PC-3 (cell line): ENCODE measurements at regions not wholly inside any gene's neighbourhood (a gene's known extent, or its start where the extent isn't known, plus 50 kb on each side); places are given as distances from the start of the nearest gene placed in this dataset.

Source experiments
- ATAC-seq: fragments of 200-7000 bp; cut with Tn5 transposase; 2 replicates; pipeline ENCODE4 v1.9.1; 2020; ENCODE audit warnings: mild to moderate bottlenecking, moderate library complexity
- BruUV-seq: library from RNA; stranded (reverse); fragments of 400-500 nt; replicated peaks from 2 replicates; lab custom pipeline; 2021; lab: Mats Ljungman, UMichigan
- CTCF ChIA-PET: fragments of 300-600 bp; sonication (Branson Sonifier 250); formaldehyde crosslinking; loops from one replicate; lab custom pipeline; 2022; ENCODE audit warnings: antibody characterized with exemption; lab: Charles Lee
- POLR2A ChIA-PET: fragments of 300-600 bp; sonication (Branson Sonifier 250); formaldehyde crosslinking; loops from one replicate; lab custom pipeline; 2022; ENCODE audit warnings: antibody characterized with exemption; ENCODE audit not compliant: unreplicated experiment; lab: Charles Lee
- DNase-seq: peaks from one replicate; pipeline ENCODE4 v3.0.0-alpha.2; 2015
- H2AFZ ChIP-seq: fragments of 300-600 bp; sonication (generic); 2 replicates; pipeline ENCODE4 v1.6.0; 2016; ENCODE audit warnings: antibody characterized with exemption, low read length
- H3F3A ChIP-seq: fragments of 300-600 bp; sonication (generic); one replicate; pipeline ENCODE4 v1.6.0; 2017; ENCODE audit warnings: antibody characterized with exemption, low read length, control low read depth, mild to moderate bottlenecking; ENCODE audit not compliant: unreplicated experiment
- H3K27ac ChIP-seq: fragments of 300-600 bp; sonication (generic); 2 replicates; pipeline ENCODE4 v1.5.1; 2016; ENCODE audit warnings: mild to moderate bottlenecking, low read length
- H3K27me3 ChIP-seq: fragments of 300-600 bp; sonication (generic); 2 replicates; pipeline ENCODE4 v1.6.1; 2016; ENCODE audit warnings: low read length, mixed read lengths
- H3K36me3 ChIP-seq: fragments of 300-600 bp; sonication (generic); 2 replicates; pipeline ENCODE4 v1.6.1; 2016; ENCODE audit warnings: low read depth, mixed run types, low read length, mixed read lengths
- H3K4me1 ChIP-seq: fragments of 300-600 bp; sonication (generic); 2 replicates; pipeline ENCODE4 v1.5.1; 2016; ENCODE audit warnings: low read length; ENCODE audit not compliant: insufficient read depth
- H3K4me2 ChIP-seq: fragments of 300-600 bp; sonication (generic); 2 replicates; pipeline ENCODE4 v1.6.0; 2016; ENCODE audit warnings: low read length
- H3K4me3 ChIP-seq: fragments of 300-600 bp; sonication (generic); 2 replicates; pipeline ENCODE4 v1.5.1; 2016; ENCODE audit warnings: mild to moderate bottlenecking, low read length, mixed read lengths
- H3K79me2 ChIP-seq: fragments of 300-600 bp; sonication (generic); 2 replicates; pipeline ENCODE4 v1.6.1; 2017; ENCODE audit warnings: low read length, mixed read lengths
- H3K9ac ChIP-seq: fragments of 300-600 bp; sonication (generic); 2 replicates; pipeline ENCODE4 v1.6.0; 2016; ENCODE audit warnings: mild to moderate bottlenecking, low read length
- H3K9me2 ChIP-seq: fragments of 300-600 bp; sonication (generic); replicated peaks from 2 replicates; pipeline ENCODE4 v1.6.1; 2016; ENCODE audit warnings: mixed run types, low read length, mixed read lengths
- H3K9me3 ChIP-seq: fragments of 300-600 bp; sonication (generic); 2 replicates; pipeline ENCODE4 v1.6.1; 2016; ENCODE audit warnings: low read length, mixed read lengths
- H4K20me1 ChIP-seq: fragments of 300-600 bp; sonication (generic); 2 replicates; pipeline ENCODE4 v1.6.1; 2016; ENCODE audit warnings: low read length, mixed read lengths
- EZH2 ChIP-seq: fragments of 300-600 bp; sonication (generic); IDR thresholded peaks from one replicate; pipeline ENCODE4 v1.6.1; 2017; ENCODE audit warnings: antibody characterized with exemption, mild to moderate bottlenecking, low read length; ENCODE audit not compliant: unreplicated experiment
- EZH2phosphoT487 ChIP-seq: fragments of 300-600 bp; sonication (generic); IDR thresholded peaks from 2 replicates; pipeline ENCODE4 v1.6.1; 2018; ENCODE audit warnings: mild to moderate bottlenecking, antibody characterized with exemption, low read length, borderline replicate concordance
- intact Hi-C: fragments of 100-400 bp; cut with micrococcal nuclease; formaldehyde crosslinking; loops from 2 replicates; pipeline ENCODE4 v1.9.0; 2023
- TF ChIP-seq, protein P1 (sequence below): fragments of 300-600 bp; sonication (generic); conservative IDR thresholded peaks from 2 replicates; pipeline ENCODE4 v1.5.1; 2017; ENCODE audit warnings: antibody characterized with exemption, low read depth, mild to moderate bottlenecking, low read length

GRCh38 chr18:6520901-6521300 lies 106.2 kb upstream of the L3MBTL4 start:
- no peaks in the 10 kb centered on the region for H3K36me3 ChIP-seq
- no peaks in the 10 kb centered on the region for H3F3A ChIP-seq
- H3K4me1 ChIP-seq, result no peaks in the 10 kb centered on the region
- DNase-seq, result no peak
- BruUV-seq, result no TSS peak
- H2AFZ ChIP-seq, result no peak overlapping the region
- TF ChIP-seq, protein P1, sequence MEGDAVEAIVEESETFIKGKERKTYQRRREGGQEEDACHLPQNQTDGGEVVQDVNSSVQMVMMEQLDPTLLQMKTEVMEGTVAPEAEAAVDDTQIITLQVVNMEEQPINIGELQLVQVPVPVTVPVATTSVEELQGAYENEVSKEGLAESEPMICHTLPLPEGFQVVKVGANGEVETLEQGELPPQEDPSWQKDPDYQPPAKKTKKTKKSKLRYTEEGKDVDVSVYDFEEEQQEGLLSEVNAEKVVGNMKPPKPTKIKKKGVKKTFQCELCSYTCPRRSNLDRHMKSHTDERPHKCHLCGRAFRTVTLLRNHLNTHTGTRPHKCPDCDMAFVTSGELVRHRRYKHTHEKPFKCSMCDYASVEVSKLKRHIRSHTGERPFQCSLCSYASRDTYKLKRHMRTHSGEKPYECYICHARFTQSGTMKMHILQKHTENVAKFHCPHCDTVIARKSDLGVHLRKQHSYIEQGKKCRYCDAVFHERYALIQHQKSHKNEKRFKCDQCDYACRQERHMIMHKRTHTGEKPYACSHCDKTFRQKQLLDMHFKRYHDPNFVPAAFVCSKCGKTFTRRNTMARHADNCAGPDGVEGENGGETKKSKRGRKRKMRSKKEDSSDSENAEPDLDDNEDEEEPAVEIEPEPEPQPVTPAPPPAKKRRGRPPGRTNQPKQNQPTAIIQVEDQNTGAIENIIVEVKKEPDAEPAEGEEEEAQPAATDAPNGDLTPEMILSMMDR, result no peak
- TF ChIP-seq EZH2phosphoT487, result no peak
- TF ChIP-seq EZH2, result no peak
- no peak overlapping the region for H3K4me2 ChIP-seq
- H3K79me2 ChIP-seq, result no peaks in the 10 kb centered on the region
- H3K9me3 ChIP-seq, result no peaks in the 10 kb centered on the region
- H3K9ac ChIP-seq, result no peak overlapping the region
- H3K9me2 ChIP-seq, result no peaks in the 10 kb centered on the region
- no peaks in the 10 kb centered on the region for H3K27me3 ChIP-seq
- ChIA-PET POLR2A (no interaction called here), CTCF (interaction anchor here (0.7 to 2.4 kb wide), 2 partner anchors 119 to 653 kb away, joined by 3 to 13 read pairs; no protein-coding TSS in a partner anchor)
- H3K4me3 ChIP-seq, result no peak overlapping the region
- no peaks in the 10 kb centered on the region for H4K20me1 ChIP-seq
- H3K27ac ChIP-seq, result no peak overlapping the region
- intact Hi-C loops, result loop anchor here (5.0 kb wide), 3 partner anchors 104 to 366 kb away; no protein-coding TSS in a partner anchor
- no peak for ATAC-seq

GRCh38 chr18:6521803-6522418 lies 107.2 kb upstream of the L3MBTL4 start:
- H3K27ac ChIP-seq, result no peak overlapping the region
- TF ChIP-seq EZH2phosphoT487 (no peak), EZH2 (no peak)
- TF ChIP-seq, protein P1, result peak; percentile 94
- POLR2A ChIA-PET, result no interaction called here
- no peaks in the 10 kb centered on the region for H3K36me3 ChIP-seq
- no peaks in the 10 kb centered on the region for H3K79me2 ChIP-seq
- no peak overlapping the region for H2AFZ ChIP-seq
- CTCF ChIA-PET, result interaction anchor here (0.5 to 2.4 kb wide), 7 partner anchors 82 to 1226 kb away, joined by 3 to 13 read pairs (median 5); no protein-coding TSS in a partner anchor
- H3F3A ChIP-seq, result no peaks in the 10 kb centered on the region
- H3K4me1 ChIP-seq, result no peaks in the 10 kb centered on the region
- H3K9me3 ChIP-seq, result no peaks in the 10 kb centered on the region
- DNase-seq, result peak; percentile 85
- no peaks in the 10 kb centered on the region for H4K20me1 ChIP-seq
- no peak overlapping the region for H3K4me3 ChIP-seq
- H3K9ac ChIP-seq, result no peak overlapping the region
- ATAC-seq, result peak; percentile 84
- H3K27me3 ChIP-seq, result no peaks in the 10 kb centered on the region
- intact Hi-C loops, result loop anchor here (1.0 to 5.0 kb wide), 5 partner anchors 105 to 654 kb away; no protein-coding TSS in a partner anchor
- H3K4me2 ChIP-seq, result no peak overlapping the region
- H3K9me2 ChIP-seq, result no peaks in the 10 kb centered on the region
- no TSS peak for BruUV-seq

DNA sequence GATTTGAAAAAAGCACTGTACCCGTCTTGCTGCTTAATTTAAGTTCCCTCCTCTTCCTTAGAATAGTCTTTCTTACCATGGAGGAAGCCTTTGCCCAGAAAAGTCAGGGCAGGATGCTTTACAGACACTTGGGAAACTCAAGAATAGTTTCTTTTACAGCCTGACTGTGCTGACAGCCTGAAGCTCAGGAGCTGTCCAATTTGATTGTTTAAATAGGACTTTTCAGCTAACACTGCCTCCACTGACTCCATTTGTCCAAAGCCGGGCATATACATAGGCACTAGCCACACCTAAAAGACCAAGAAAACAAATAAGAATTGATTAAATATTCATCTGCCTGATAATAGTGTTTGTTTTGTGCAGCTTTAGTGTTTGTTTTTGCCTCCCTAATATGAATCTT lies 110.9 kb upstream of the L3MBTL4 start:
- H3K9me3 ChIP-seq, result no peaks in the 10 kb centered on the region
- DNase-seq, result peak; percentile 9
- no peak overlapping the region for H3K4me3 ChIP-seq
- no peak overlapping the region for H3K9ac ChIP-seq
- H3K9me2 ChIP-seq, result no peaks in the 10 kb centered on the region
- no peaks in the 10 kb centered on the region for H3F3A ChIP-seq
- no peaks in the 10 kb centered on the region for H4K20me1 ChIP-seq
- ATAC-seq, result peak; percentile 55; the same call in 1 of the 2 replicates
- no peaks in the 10 kb centered on the region for H3K27me3 ChIP-seq
- no TSS peak for BruUV-seq
- H3K27ac ChIP-seq, result no peak overlapping the region
- H3K4me2 ChIP-seq, result no peak overlapping the region
- H3K36me3 ChIP-seq, result no peaks in the 10 kb centered on the region
- intact Hi-C loops, result no loop called here
- no peak overlapping the region for H2AFZ ChIP-seq
- H3K79me2 ChIP-seq, result no peaks in the 10 kb centered on the region
- ChIA-PET POLR2A (interaction anchor here (0.7 kb wide), 1 partner anchor 65 kb away, joined by 6 read pairs; no protein-coding TSS in a partner anchor), CTCF (no interaction called here)
- no peak for TF ChIP-seq EZH2phosphoT487
- TF ChIP-seq, protein P1, result no peak
- TF ChIP-seq EZH2, result no peak
- no peaks in the 10 kb centered on the region for H3K4me1 ChIP-seq
